ENCODE measurements at regions not wholly inside any gene's neighbourhood (a gene's known extent, or its start where the extent isn't known, plus 50 kb on each side); places are given as distances from the start of the nearest gene placed in this dataset.

- TF ChIP-seq EZH2phosphoT487 (IDR thresholded peaks at IDR 0.05; ENCODE audit: insufficient read depth, low read depth) (no peak), EZH2 (IDR thresholded peaks at IDR 0.05; ENCODE audit: insufficient read depth, poor library complexity, severe bottlenecking) (no peak)
These were observed 93.0 kb upstream of the PCGF5 start for GRCh38 chr10:91127341-91128082.
